ENCODE measurements at regions not wholly inside any gene's neighbourhood (a gene's known extent, or its start where the extent isn't known, plus 50 kb on each side); places are given as distances from the start of the nearest gene placed in this dataset.
"Not testable (repeated sequence)": the region's sequence is repeated elsewhere in the genome, so short reads cannot be mapped to it uniquely, and the experiment has no call there.

DNA sequence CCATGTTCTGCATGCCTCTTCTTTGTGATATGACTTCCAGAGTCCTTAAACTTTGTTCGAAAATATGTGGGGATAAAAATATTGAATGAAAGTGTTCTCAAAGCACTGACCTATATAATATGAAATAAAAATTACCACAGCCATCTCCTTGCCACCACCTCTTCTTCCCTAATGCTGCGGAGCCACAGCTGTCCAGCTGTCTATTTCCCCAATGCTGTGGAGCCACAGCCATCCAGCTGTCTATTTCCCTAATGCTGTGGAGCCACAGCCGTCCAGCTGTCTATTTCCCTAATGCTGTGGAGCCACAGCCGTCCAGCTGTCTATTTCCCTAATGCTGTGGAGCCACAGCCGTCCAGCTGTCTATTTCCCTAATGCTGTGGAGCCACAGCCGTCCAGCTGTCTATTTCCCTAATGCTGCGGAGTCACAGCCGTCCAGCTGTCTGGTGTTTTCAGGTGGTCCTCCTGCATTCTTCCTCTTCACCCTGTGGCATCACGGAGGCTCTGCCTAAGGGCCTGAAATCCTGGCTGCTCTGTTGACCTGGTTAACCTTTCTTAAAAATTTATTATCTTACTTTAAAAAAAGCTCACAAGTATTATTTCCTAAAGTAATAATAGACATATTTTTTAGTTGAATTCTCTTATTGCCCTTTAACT lies 266.1 kb upstream of the MEX3C start:
- no peak for DNase-seq

DNA sequence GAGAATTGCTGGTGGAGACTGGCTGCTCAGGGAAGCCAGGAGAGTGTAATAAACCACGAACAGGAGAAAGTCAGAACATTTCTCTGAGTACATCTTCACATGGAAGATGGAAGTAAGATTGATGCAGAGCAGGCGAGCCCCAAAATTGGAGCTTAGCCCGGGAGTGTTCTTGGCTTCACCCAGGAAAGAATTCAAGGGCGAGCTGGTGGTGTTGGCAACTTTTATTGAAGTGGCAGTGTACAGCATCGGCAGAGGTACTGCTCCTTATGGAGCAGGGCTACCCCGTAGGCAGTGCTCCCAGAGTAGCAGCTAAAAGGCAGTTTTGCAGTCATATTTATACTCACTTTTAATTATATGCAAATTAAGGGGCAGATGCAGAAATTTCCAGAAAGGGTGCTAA lies 281.4 kb upstream of the MEX3C start:
- no peak for DNase-seq

DNA sequence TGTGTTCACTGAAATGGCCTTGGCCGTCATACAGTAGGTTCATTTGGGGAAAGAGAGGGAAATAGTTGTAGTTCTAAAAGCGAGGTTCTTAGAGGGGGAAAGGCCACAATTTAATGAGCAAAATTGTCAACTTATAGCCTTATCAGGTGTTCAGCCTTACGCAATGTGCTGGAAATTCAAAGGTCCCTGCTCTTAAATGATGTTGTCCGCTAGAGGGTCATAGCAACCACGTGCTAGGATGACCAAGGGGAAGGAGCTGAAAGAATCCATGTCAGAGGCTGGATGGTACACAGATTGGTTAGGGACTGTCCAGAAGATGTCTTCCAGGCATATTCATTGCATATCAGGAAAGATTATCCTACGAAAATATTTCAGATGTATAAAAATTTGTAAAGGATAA lies 282.3 kb upstream of the MEX3C start:
- no peak for DNase-seq

DNA sequence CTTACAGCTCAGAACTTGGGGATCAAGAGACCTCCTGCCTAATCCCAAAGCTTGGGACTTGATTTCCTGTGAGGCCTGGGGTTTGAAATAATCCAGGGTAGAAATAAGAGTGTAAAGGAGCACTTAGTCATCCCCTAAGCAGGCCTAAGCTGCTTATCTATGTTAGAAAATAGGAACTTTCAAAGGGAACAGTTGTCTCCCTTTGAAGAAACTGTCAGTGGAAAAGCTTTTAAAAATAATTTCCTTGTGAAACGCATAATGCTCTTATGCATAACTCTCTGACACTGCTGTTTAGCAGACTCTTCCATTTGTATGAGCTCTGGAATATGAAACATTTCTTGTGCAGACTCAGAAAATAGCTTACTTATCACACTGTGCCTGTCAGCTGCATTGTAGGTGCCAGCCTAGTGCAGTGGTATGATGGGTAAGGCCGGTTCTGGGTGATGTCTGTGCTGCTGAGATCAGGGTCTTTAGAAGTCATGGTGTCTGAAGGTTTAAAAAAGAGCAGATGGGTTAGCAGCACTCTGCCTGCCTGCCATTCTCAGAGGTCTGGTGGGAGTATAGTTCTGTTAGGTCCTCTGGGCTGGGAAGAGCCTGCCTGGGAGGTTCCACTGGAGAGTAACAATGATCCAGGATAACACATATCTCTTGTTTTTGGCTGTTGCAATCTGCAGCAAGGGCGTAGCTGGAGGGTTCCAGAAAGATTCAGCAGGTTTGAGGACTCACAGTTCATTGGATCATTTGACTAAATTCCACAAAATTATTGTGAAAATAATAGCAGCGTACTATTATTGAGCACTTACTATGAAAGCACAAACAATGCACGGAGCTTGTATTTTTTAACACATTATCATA lies 283.2 kb upstream of the MEX3C start:
- DNase-seq, result no peak

DNA sequence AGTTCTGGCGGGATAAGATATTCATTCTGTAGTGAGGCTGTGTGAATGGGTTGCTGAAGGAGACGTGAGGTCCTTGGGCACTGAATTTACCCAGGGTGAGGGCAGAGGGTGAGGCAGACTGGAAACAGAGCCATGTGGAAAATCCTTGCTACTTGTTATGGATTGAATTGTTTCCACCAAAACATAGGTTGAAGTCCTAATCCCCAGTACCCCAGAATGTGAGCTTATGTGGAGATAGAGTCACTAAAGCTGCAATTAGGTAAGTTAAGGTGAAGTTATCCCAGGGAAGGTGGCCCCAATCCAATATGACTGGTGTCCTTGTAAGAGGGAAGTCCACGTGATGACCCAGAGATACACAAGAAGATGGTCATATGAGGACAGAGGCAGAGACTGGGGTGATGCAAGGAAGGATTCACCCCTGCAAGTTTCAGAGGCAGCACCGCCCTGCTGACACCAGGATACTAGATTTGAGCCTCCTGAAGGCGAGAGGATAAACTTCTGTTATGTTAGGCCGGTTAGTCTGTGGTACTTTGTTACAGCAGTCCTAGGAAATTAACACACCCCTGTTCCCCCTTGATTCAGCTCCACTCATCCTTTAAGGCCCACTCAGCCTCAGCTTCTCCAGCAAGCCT lies 289.4 kb upstream of the MEX3C start:
- DNase-seq, result no peak

DNA sequence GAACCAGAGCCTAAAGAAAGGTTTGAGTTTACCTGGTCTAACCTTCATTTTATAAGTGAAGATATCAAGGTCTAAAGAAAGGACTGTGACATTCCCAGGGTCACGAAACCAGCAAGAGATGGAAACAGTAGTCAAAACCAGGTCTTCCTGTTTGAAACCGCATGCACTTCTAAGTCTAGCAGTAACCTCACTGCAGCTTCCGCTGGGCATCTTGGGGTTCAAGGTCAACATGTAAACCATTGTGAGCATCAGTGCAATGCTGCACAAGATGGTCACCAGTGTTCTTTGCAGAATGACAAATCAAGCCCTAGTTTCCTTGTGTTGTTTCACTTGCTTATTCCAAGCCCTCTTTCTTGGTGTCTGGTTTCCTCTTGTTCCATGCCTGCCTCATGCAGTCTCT lies 292.9 kb upstream of the MEX3C start:
- no peak for DNase-seq

DNA sequence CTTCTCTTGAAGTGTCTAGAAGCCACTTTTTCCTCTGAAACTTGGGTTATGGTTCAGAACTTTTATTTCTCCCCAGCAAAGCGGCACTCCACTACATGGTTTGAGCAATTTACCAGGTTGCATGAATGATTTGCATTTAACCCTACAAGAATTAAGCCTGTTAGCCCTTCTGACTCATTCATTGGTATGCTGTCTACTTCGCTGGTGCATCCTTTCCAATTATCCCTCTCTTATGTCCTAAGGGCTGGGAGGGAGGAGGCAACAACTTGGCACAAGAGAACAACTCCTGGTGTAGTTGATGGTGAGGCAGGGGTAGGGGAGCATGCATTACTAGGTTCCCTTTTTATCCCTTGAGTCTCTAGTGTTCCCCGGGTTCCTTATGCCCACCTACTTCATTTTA lies 293.4 kb upstream of the MEX3C start:
- no peak for DNase-seq

DNA sequence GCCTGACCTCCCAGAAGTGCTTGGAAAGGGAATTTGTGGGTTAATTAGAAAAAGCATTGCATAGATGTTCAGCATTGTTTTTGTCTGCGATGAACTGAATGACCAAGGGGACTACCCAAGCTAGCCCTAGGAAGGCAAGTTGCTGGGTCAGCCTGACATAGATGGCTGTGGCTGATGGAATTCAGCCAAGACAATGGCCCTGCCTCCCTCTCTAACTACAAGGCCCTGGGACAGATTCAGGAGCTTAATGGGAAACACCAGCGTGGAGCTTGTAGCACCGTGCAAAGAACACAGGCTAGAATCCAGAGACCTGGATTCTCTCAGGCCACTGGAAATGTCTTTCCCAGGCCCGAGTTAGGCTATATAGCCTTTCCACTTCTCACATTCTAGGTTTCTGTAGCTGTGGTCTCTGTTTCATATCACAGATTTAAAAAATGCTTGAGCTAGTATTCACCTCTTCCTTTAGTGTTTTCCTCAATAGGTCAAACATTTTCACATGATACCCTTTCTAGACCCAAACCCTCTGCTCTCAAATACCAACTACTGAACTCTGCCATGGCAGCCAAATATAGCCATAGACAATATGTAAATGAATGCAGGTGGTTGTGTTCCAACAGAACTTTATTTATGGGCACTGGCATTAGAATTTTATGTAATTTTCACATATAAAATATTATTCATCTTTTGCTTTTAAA lies 294.3 kb upstream of the MEX3C start:
- DNase-seq, result no peak

DNA sequence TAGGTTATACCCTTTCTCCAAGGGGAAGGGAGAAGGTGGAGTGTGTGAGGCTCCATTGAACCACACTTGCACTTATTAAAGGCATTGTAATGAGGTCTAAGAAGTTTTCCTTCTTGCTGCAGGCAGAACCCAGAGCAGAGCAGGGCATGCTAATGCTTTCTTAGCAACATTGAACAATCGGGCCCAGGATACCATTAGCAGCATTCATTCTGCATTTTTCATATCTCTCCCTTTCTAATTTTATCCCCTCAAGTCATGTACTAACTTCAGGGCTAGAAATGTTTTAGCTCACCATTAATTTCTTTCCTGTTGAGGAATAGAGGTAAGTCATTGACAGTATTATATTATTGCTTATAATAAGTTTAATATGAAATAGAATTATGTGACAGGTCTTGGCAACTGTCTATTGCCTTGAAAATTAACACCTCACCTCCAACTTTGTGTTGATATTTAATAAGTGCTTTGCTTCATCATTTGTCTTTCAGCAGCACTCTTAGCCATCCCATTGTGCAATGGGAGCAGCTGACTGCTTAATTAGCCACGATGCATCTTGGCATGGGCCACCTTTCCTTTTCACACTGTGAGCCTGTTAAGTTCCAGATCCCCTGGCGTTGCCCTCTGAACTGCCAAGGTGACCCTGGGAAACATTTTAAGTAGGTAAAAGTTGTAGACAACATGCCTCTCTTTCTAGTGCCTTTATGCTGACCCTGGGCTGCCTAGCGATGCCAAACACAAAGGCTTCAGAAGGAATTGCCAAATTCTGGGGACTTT lies 300.8 kb upstream of the MEX3C start:
- no peak for DNase-seq

DNA sequence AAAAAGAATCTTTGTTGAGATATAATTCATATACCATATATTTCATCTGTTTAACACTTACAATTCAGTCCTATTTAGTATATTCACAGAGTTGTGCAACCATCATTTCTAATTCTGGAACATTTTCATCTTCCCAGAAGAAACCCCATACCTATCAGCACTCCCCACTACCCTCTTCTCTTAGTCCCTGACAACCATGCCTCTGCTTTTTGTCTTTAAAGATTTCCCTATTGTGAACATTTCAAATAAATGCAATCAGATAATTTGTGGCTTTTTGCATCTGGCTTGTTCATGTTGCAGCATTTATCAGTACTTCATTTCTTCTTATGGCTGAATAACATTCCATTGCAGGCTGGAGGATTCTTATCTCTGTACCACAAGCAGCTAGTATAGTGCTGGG lies 305.9 kb upstream of the MEX3C start:
- no peak for DNase-seq

DNA sequence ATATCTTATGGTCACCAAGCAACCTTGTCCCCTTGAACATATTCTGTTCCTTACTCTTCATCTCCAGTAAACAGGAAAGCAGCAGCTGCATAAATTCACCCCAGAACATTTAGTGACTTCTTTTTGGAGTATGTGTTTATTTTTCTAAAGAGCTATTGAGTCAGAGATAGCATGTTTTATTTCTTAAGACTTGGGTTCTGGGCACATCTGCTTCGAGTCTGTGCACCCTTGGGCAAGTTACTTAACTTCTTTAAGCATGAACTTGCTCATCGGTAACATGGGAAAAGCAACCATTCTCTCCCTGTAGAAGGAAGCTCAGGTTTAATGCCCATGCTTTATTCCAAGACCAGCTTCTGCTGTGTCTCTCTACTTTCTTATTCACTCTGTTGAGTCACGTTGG lies 309.3 kb upstream of the MEX3C start:
- DNase-seq, result no peak

DNA sequence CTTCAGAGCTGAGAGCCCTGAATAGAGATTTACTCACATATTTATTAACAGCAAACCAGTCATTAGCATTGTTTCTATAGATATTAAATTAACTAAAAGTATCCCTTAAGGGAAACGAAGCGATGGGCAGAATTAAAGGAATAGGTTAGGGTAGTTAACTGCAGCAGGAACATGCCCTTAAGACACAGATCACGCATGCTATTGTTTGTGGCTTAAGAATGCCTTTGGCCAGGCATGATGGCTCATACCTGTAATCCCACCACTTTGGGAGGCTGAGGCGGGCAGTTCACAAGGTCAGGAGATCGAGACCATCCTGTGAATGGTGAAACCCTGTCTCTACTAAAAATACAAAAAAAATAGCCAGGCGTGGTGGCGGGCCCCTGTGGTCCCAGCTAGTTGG lies 310.9 kb upstream of the MEX3C start:
- DNase-seq, result not testable (repeated sequence)

DNA sequence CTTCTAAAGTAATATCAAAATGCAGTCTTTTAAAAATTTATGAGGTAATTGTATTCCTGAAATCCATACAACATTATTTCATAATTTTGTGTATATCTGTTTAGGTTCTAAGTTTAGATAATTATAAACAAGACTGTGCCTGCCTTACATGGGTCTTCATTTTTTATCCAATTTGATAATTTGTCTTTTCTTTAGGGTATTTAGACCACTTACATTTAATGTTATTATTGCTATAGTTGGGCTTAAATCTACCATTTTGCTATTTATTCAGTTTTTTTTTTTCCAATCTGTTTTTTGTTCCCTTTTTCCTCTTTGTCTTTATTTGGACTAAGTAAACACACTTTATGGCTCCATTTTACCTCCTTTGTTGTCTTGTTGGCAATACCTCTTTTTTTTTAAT lies 312.5 kb upstream of the MEX3C start:
- no peak for DNase-seq

DNA sequence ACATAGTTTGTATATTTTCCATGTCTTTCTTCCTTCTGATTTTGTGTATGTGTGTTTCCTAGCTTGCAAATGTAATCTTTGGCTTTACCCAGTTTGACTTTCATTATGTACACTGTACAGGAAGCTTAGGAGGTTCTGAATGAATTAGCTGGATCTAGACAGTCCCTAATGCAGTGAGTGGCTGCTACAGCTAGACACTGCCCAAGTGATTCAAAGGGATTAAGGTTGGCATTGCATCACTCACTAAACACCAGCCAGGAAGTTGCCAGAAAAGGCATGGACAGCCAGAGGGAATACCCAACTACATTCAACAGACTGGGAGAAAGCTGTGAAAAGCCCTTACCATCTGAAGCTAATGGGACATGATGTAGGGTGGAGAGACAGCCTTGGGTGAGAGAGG lies 316.0 kb upstream of the MEX3C start:
- no peak for DNase-seq

DNA sequence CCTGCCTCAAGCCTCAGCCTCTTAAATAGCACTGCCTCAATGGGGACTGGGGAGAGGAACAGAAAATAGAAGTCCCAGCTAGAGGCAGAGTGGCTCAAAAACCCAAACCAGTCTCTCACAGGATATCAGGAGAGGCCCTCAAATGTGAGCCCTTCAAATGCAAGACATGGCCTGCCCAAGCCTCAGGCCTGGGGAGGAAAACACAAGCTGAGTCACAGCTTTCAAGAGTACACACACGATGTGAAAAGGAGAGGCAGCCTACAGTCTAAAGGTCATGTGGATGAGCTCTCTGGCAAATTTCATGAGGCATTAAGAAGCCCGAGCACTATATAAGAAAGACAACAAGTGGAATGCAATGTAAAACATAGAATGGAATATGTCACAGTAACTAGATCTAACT lies 316.6 kb upstream of the MEX3C start:
- DNase-seq, result no peak

DNA sequence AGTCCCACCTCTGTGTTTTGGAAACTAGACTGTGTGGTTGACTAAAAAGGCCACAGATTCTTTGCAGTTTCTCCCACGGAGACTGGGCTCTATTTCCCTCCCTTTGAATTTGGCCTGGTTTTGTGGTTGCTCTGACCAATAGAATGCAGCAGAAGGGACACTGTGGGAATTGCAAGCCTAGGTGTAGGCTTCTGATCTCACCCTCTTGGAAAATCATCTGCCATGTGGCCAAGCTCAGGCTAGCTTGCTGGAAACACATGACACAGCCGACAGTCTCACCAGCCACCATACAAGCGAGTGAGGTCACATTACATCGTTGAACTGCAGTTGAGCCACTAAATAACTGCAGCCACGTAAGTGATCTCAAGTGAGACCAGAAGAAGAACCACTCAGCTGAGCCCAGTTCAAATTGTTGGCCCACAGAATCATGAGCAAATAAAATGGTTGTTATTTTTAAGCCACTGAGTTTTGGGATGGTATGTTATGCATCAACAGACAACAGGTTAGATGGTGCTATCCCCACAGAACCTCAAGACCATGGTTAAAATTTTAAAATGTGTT lies 319.1 kb upstream of the MEX3C start:
- no peak for DNase-seq

DNA sequence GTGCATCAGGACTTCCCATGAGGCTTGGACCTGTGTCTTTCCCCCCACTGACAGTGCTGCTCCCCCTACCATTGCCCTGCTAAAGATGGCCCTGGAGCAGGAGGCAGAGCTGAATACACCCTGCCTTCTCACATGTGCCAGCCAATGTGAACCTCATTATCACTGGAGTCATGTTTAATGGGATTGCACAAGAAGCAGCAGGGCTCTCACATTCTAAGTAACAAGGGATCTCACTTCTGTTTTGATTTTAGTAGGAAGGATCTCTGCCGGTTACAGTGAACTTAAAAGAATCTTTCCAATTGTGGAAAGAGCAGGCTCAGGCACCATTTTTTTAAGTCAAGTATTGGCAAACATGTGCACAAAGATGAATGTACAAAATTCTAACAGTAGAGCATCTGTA lies 322.1 kb upstream of the MEX3C start:
- DNase-seq, result no peak

DNA sequence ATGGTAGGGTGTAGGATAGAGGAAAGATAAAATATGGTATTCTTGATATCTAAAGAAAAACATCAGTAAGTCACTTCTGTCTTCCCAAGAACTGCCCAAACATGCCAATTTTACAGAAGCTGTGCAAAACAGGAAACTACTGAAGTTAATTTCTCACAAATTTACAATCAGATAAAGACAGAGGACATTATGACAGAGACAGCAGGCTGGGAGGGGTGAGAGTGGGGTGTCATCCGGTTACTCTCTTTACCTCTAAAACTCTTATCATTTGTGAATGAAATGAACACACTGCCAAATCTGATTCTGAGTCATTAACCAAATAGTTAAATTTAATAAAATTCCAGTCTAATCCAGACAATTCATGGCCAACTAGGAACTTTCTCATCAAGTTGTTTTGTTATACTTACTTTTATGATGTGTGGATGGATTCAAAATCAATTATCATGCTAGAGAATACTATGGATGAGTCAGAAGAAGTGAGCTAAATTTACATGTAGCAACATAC lies 323.2 kb upstream of the MEX3C start:
- no peak for DNase-seq

DNA sequence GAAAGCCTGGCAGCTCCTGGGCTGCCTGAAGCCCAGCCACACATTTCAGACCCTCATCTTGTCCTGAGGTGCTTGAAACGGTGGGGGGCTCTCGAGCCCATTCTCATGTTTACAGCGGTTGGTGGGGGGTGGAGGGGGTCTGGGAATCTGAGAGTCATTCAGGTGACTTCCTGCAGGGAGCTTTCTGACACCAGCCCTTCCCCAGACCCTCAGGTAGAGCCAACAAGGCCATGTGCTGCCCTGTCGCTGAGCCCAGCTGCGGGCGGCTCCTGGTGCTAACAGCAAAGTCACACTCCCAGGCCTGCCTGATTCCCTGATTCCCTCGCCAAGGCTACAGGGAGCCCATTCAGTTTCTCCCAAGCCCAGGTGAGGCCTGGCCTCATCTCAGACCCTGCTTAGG lies 324.9 kb upstream of the MEX3C start:
- DNase-seq, result no peak

DNA sequence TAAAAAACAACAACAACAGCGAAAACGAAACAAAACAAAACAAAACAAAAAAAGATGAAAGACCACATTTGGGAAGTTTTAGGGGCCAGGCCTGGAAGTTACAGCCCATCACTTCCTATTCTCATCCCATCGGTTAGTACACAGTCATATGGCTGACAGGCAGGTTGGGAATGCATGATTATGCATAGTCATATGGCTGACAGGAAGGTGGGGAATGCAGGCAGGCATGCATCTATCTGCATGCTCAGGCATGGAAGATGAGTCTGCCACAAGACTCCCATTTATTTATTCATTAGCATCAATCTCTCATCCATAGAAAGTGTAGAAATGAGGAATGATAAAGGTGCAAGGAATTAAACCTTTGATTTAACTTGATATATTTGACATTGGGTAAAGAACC lies 325.3 kb upstream of the MEX3C start:
- DNase-seq, result no peak

DNA sequence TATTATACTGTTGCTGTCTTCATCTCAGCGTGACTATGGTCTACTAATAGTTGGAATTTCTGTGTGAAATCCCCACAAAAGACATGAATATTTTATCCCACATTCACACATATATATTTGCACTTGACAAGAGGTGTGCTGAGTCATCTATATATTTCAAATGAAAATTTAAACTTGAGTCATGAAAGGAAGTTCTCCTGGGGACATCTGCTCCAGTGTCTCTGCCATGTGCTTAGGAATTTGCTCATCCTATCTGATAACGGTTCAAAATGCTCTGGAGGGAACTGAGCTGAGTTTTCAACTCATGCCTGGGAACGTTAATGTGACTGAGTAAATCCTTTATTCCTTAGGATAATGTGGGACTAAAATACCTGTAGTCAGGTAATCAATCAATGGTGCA lies 326.2 kb upstream of the MEX3C start:
- no peak for DNase-seq

Measured in stimulated activated CD4-positive, alpha-beta T cell treated with anti-CD3 and anti-CD28 coated beads, Interleukin-4, amount 100 ng/mL, for 4 hours (primary cell).